ENCODE measurements at regions not wholly inside any gene's neighbourhood (a gene's known extent, or its start where the extent isn't known, plus 50 kb on each side); places are given as distances from the start of the nearest gene placed in this dataset.
A peak's percentile ranks its signal among the peaks of the same experiment; 100 is the strongest.

GRCh38 chr21:43313939-43314405 is 113.0 kb downstream of the SIK1 start:
- no peaks in the 10 kb centered on the region for H3K36me3 Mint-ChIP-seq (ENCODE audit: low read depth)
- TF ChIP-seq, protein P1, sequence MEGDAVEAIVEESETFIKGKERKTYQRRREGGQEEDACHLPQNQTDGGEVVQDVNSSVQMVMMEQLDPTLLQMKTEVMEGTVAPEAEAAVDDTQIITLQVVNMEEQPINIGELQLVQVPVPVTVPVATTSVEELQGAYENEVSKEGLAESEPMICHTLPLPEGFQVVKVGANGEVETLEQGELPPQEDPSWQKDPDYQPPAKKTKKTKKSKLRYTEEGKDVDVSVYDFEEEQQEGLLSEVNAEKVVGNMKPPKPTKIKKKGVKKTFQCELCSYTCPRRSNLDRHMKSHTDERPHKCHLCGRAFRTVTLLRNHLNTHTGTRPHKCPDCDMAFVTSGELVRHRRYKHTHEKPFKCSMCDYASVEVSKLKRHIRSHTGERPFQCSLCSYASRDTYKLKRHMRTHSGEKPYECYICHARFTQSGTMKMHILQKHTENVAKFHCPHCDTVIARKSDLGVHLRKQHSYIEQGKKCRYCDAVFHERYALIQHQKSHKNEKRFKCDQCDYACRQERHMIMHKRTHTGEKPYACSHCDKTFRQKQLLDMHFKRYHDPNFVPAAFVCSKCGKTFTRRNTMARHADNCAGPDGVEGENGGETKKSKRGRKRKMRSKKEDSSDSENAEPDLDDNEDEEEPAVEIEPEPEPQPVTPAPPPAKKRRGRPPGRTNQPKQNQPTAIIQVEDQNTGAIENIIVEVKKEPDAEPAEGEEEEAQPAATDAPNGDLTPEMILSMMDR (conservative IDR thresholded peaks at IDR 0.05), result no peak
- no peak overlapping the region for H3K4me3 Mint-ChIP-seq
- no peaks in the 10 kb centered on the region for H3K9me3 Mint-ChIP-seq
- no peaks in the 10 kb centered on the region for H3K27me3 Mint-ChIP-seq (ENCODE audit: low read depth)
- peak overlapping the region; percentile 43 for H3K27ac Mint-ChIP-seq (ENCODE audit: unreplicated experiment)
- H3K4me1 Mint-ChIP-seq, result peaks cover 2% of the 10 kb centered on the region
- DNase-seq (ENCODE audit: low read depth, low spot score), result no peak

- H3K27me3 Mint-ChIP-seq (ENCODE audit: low read depth), result no peaks in the 10 kb centered on the region
- no peak for DNase-seq (ENCODE audit: low read depth, low spot score)
- H3K27ac Mint-ChIP-seq (ENCODE audit: unreplicated experiment), result peak overlapping the region; percentile 43
- no peaks in the 10 kb centered on the region for H3K4me1 Mint-ChIP-seq
- H3K9me3 Mint-ChIP-seq, result no peaks in the 10 kb centered on the region
- no peaks in the 10 kb centered on the region for H3K36me3 Mint-ChIP-seq (ENCODE audit: low read depth)
- no peak overlapping the region for H3K4me3 Mint-ChIP-seq
- TF ChIP-seq, protein P1 (conservative IDR thresholded peaks at IDR 0.05), result no peak
Observed at GRCh38 chr21:43313221-43313938, 113.6 kb downstream of the SIK1 start.

DNA sequence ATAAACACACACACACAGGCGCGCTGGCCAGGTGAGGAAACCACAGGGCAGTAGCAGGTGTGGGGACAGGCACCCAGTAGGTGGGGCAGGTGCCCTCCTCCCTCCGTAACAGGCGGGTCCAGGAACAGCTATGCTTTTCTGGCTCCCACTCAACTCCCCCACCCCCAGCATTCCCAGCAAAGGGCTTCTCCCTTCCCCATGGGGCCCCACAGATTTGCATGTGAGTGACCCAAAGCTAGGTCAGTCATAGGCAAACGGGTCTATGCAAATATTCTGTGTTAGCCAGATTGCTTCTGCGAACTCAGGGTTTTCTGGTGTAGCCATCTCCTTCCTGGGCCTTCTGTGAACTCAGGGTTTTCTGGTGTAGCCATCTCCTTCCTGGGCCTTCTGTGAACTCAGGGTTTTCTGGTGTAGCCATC is 114.2 kb downstream of the SIK1 start:
- Mint-ChIP-seq H3K36me3 (ENCODE audit: low read depth) (no peaks in the 10 kb centered on the region), H3K9me3 (no peaks in the 10 kb centered on the region), H3K27me3 (ENCODE audit: low read depth) (no peaks in the 10 kb centered on the region), H3K27ac (ENCODE audit: unreplicated experiment) (no peak overlapping the region), H3K4me1 (no peaks in the 10 kb centered on the region), H3K4me3 (no peak overlapping the region)
- no peak for DNase-seq (ENCODE audit: low read depth, low spot score)
- TF ChIP-seq, protein P1 (conservative IDR thresholded peaks at IDR 0.05), result no peak

- TF ChIP-seq, protein P1 (conservative IDR thresholded peaks at IDR 0.05), result no peak
- no peaks in the 10 kb centered on the region for H3K4me1 Mint-ChIP-seq
- no peak overlapping the region for H3K4me3 Mint-ChIP-seq
- no peak overlapping the region for H3K27ac Mint-ChIP-seq (ENCODE audit: unreplicated experiment)
- no peaks in the 10 kb centered on the region for H3K9me3 Mint-ChIP-seq
- H3K27me3 Mint-ChIP-seq (ENCODE audit: low read depth), result no peaks in the 10 kb centered on the region
- no peak for DNase-seq (ENCODE audit: low read depth, low spot score)
- no peaks in the 10 kb centered on the region for H3K36me3 Mint-ChIP-seq (ENCODE audit: low read depth)
Observed at GRCh38 chr21:43312011-43312410, 114.9 kb downstream of the SIK1 start.

GRCh38 chr21:43311301-43311817 is 115.6 kb downstream of the SIK1 start:
- H3K4me3 Mint-ChIP-seq, result no peak overlapping the region
- H3K27ac Mint-ChIP-seq (ENCODE audit: unreplicated experiment), result no peak overlapping the region
- H3K27me3 Mint-ChIP-seq (ENCODE audit: low read depth), result no peaks in the 10 kb centered on the region
- no peaks in the 10 kb centered on the region for H3K4me1 Mint-ChIP-seq
- H3K36me3 Mint-ChIP-seq (ENCODE audit: low read depth), result no peaks in the 10 kb centered on the region
- TF ChIP-seq, protein P1 (conservative IDR thresholded peaks at IDR 0.05), result no peak
- no peak for DNase-seq (ENCODE audit: low read depth, low spot score)
- H3K9me3 Mint-ChIP-seq, result no peaks in the 10 kb centered on the region

Data from neural crest cell (in vitro differentiated cells).